H9 (cell line): ENCODE measurements at regions not wholly inside any gene's neighbourhood (a gene's known extent, or its start where the extent isn't known, plus 50 kb on each side); places are given as distances from the start of the nearest gene placed in this dataset.

Experiments
- DNase-seq: peaks from one replicate; pipeline ENCODE4 v3.0.0-alpha.2; 2017
- H2AFZ ChIP-seq: one replicate; pipeline ENCODE4 v1.6.1; 2013; ENCODE audit warnings: mild to moderate bottlenecking, low read length, control low read depth, moderate library complexity
- H2AK5ac ChIP-seq: 2 replicates; pipeline ENCODE4 v1.6.1; 2013; ENCODE audit warnings: low read length, control low read depth, mixed read lengths; ENCODE audit not compliant: insufficient read length
- H2BK120ac ChIP-seq: one replicate; pipeline ENCODE4 v1.6.1; 2013; ENCODE audit warnings: low read depth, mild to moderate bottlenecking, low read length, control low read depth, inconsistent platforms; ENCODE audit not compliant: poor library complexity, severe bottlenecking
- H2BK12ac ChIP-seq: 2 replicates; pipeline ENCODE4 v1.6.1; 2013; ENCODE audit warnings: low read length, control low read depth, mixed read lengths, low read depth; ENCODE audit not compliant: insufficient read length
- H2BK15ac ChIP-seq: 2 replicates; pipeline ENCODE4 v1.6.1; 2013; ENCODE audit warnings: low read depth, low read length, control low read depth
- H2BK20ac ChIP-seq: one replicate; pipeline ENCODE4 v1.6.1; 2013; ENCODE audit warnings: low read depth, mild to moderate bottlenecking, low read length, control low read depth, inconsistent platforms; ENCODE audit not compliant: poor library complexity, severe bottlenecking
- H2BK5ac ChIP-seq: 2 replicates; pipeline ENCODE4 v1.6.1; 2013; ENCODE audit warnings: low read length, control low read depth, mixed read lengths; ENCODE audit not compliant: insufficient read length
- H3K14ac ChIP-seq: 2 replicates; pipeline ENCODE4 v1.6.1; 2013; ENCODE audit warnings: low read length, control low read depth; ENCODE audit not compliant: insufficient read depth
- H3K18ac ChIP-seq: 2 replicates; pipeline ENCODE4 v1.6.1; 2013; ENCODE audit warnings: low read depth, mild to moderate bottlenecking, mixed read lengths, low read length, control low read depth; ENCODE audit not compliant: insufficient read length
- H3K23ac ChIP-seq: 2 replicates; pipeline ENCODE4 v1.6.1; 2013; ENCODE audit warnings: low read length, control low read depth, mixed read lengths, low read depth; ENCODE audit not compliant: insufficient read length
- H3K23me2 ChIP-seq: 2 replicates; pipeline ENCODE4 v1.6.1; 2013; ENCODE audit warnings: low read depth, mild to moderate bottlenecking, mixed read lengths, low read length, control low read depth; ENCODE audit not compliant: insufficient read length, poor library complexity, severe bottlenecking
- H3K27ac ChIP-seq: 2 replicates; pipeline ENCODE4 v1.5.1; 2013; ENCODE audit warnings: low read length, control low read depth, mixed read lengths, low read depth; ENCODE audit not compliant: insufficient read length
- H3K27me3 ChIP-seq: 2 replicates; pipeline ENCODE4 v1.6.1; 2013; ENCODE audit warnings: low read length, control low read depth, inconsistent platforms; ENCODE audit not compliant: insufficient read depth
- H3K4ac ChIP-seq: 2 replicates; pipeline ENCODE4 v1.6.1; 2013; ENCODE audit warnings: low read depth, mild to moderate bottlenecking, control low read depth, inconsistent platforms, low read length, moderate library complexity
- H3K4me1 ChIP-seq: 2 replicates; pipeline ENCODE4 v1.6.1; 2013; ENCODE audit warnings: low read length, control low read depth, inconsistent platforms; ENCODE audit not compliant: insufficient read depth
- H3K4me2 ChIP-seq: 2 replicates; pipeline ENCODE4 v1.6.1; 2013; ENCODE audit warnings: low read length, control low read depth, mixed read lengths; ENCODE audit not compliant: insufficient read length, insufficient read depth
- H3K56ac ChIP-seq: 2 replicates; pipeline ENCODE4 v1.6.1; 2013; ENCODE audit warnings: low read depth, mild to moderate bottlenecking, mixed read lengths, low read length, control low read depth; ENCODE audit not compliant: insufficient read length
- H3K79me1 ChIP-seq: 2 replicates; pipeline ENCODE4 v1.6.1; 2013; ENCODE audit warnings: low read depth, mild to moderate bottlenecking, moderate library complexity, low read length, control low read depth, inconsistent platforms; ENCODE audit not compliant: insufficient read depth, poor library complexity, severe bottlenecking
- H3K79me2 ChIP-seq: 2 replicates; pipeline ENCODE4 v1.6.1; 2013; ENCODE audit warnings: low read length, control low read depth, inconsistent platforms; ENCODE audit not compliant: insufficient read depth
- H3K9ac ChIP-seq: 2 replicates; pipeline ENCODE4 v1.6.1; 2013; ENCODE audit warnings: low read length, control low read depth, mixed read lengths; ENCODE audit not compliant: insufficient read length; ENCODE audit errors: extremely low read depth
- H3K9me3 ChIP-seq: one replicate; pipeline ENCODE4 v1.6.1; 2013; ENCODE audit warnings: low read depth, low read length, inconsistent platforms; ENCODE audit not compliant: control insufficient read depth
- H3T11ph ChIP-seq: one replicate; pipeline ENCODE4 v1.6.1; 2013; ENCODE audit warnings: mild to moderate bottlenecking, low read length, control low read depth, inconsistent platforms
- H4K20me1 ChIP-seq: one replicate; pipeline ENCODE4 v1.6.1; 2013; ENCODE audit not compliant: control insufficient read depth, insufficient read length, insufficient read depth
- H4K5ac ChIP-seq: 2 replicates; pipeline ENCODE4 v1.6.1; 2013; ENCODE audit warnings: low read depth, mild to moderate bottlenecking, mixed read lengths, low read length, control low read depth; ENCODE audit not compliant: insufficient read length
- H4K8ac ChIP-seq: replicated peaks from 2 replicates; pipeline ENCODE4 v1.6.1; 2013; ENCODE audit warnings: low read length, control low read depth, mixed read lengths, low read depth; ENCODE audit not compliant: insufficient read length
- H4K91ac ChIP-seq: 2 replicates; pipeline ENCODE4 v1.6.1; 2013; ENCODE audit warnings: low read depth, mild to moderate bottlenecking, moderate library complexity, mixed read lengths, low read length, control low read depth; ENCODE audit not compliant: insufficient read length
- H3K27ac Mint-ChIP-seq, 3 experiments: 2 replicates in 2 of 3; 3 replicates in 1 of 3; pipeline ENCODE4 v1.8.0; 2020 to 2021; ENCODE audit warnings: mixed read lengths in 3 of 3, mild to moderate bottlenecking in 1 of 3, moderate library complexity in 1 of 3
- H3K27me3 Mint-ChIP-seq: 2 replicates; pipeline ENCODE4 v1.8.0; 2021; ENCODE audit warnings: low read depth, mild to moderate bottlenecking, moderate library complexity, mixed read lengths
- H3K36me3 Mint-ChIP-seq, 3 experiments: 2 replicates in 2 of 3; 3 replicates in 1 of 3; pipeline ENCODE4 v1.8.0; 2020 to 2021; ENCODE audit warnings: low read depth in 3 of 3, mixed read lengths in 3 of 3; ENCODE audit not compliant: insufficient read depth in 1 of 3
- H3K4me1 Mint-ChIP-seq, 2 experiments: 2 replicates each; pipeline ENCODE4 v1.8.0; 2020; ENCODE audit warnings: mixed read lengths in 2 of 2
- H3K4me3 Mint-ChIP-seq, 2 experiments: 2 replicates in 1 of 2; 3 replicates in 1 of 2; pipeline ENCODE4 v1.8.0; 2020 to 2021; ENCODE audit warnings: mild to moderate bottlenecking in 2 of 2, mixed read lengths in 2 of 2, moderate library complexity in 1 of 2
- H3K9me3 Mint-ChIP-seq, 2 experiments: 2 replicates in 1 of 2; 3 replicates in 1 of 2; pipeline ENCODE4 v1.8.0; 2020; ENCODE audit warnings: mild to moderate bottlenecking in 2 of 2, mixed read lengths in 2 of 2, moderate library complexity in 1 of 2
- WGBS: extraction: QIAGEN DNeasy Blood & Tissue Kit; methylation state at CpG from one replicate; pipeline ENCODE4 v1.1.7; 2013; ENCODE audit warnings: missing lambda C conversion rate, low lambda C conversion rate, mixed read lengths; ENCODE audit not compliant: insufficient read length; ENCODE audit errors: extremely low coverage; 5-methylcytosine and 5-hydroxymethylcytosine counted together
- TF ChIP-seq, protein P1 (sequence below): fragments of 200-600 bp; sonication (generic); conservative IDR thresholded peaks from 3 replicates; pipeline ENCODE4 v1.8.0; 2021; ENCODE audit warnings: antibody characterized with exemption, mild to moderate bottlenecking

GRCh38 chr4:96240041-96240440 lies 400.1 kb downstream of the PDHA2 start:
- Mint-ChIP-seq H3K27me3 (no peaks in the 10 kb centered on the region), H3K4me1 (peaks cover 2 to 4% of the 10 kb centered on the region in 2 experiments; a peak in 3 of 4 replicates), H3K27ac (no peak overlapping the region), H3K9me3 (peaks cover 20 to 25% of the 10 kb centered on the region in 2 experiments), H3K36me3 (peaks cover 8 to 23% (median 22%) of the 10 kb centered on the region in 3 experiments), H3K4me3 (no peak overlapping the region)
- H3K23ac ChIP-seq = no peak overlapping the region
- no peak overlapping the region for H3T11ph ChIP-seq
- no peaks in the 10 kb centered on the region for H3K27me3 ChIP-seq
- no peak overlapping the region for H2BK15ac ChIP-seq
- no peak overlapping the region for H2BK120ac ChIP-seq
- no peak overlapping the region for H2BK12ac ChIP-seq
- H3K79me1 ChIP-seq = no peaks in the 10 kb centered on the region
- no peak overlapping the region for H4K8ac ChIP-seq
- H3K4me2 ChIP-seq = no peak overlapping the region
- TF ChIP-seq, protein P1, sequence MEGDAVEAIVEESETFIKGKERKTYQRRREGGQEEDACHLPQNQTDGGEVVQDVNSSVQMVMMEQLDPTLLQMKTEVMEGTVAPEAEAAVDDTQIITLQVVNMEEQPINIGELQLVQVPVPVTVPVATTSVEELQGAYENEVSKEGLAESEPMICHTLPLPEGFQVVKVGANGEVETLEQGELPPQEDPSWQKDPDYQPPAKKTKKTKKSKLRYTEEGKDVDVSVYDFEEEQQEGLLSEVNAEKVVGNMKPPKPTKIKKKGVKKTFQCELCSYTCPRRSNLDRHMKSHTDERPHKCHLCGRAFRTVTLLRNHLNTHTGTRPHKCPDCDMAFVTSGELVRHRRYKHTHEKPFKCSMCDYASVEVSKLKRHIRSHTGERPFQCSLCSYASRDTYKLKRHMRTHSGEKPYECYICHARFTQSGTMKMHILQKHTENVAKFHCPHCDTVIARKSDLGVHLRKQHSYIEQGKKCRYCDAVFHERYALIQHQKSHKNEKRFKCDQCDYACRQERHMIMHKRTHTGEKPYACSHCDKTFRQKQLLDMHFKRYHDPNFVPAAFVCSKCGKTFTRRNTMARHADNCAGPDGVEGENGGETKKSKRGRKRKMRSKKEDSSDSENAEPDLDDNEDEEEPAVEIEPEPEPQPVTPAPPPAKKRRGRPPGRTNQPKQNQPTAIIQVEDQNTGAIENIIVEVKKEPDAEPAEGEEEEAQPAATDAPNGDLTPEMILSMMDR = no peak
- H3K9me3 ChIP-seq = peaks cover 18% of the 10 kb centered on the region
- H2BK20ac ChIP-seq = no peak overlapping the region
- H3K4me1 ChIP-seq = no peaks in the 10 kb centered on the region
- H3K27ac ChIP-seq = no peak overlapping the region
- H4K20me1 ChIP-seq = no peaks in the 10 kb centered on the region
- no peak overlapping the region for H4K91ac ChIP-seq
- no peaks in the 10 kb centered on the region for H3K79me2 ChIP-seq
- no peak overlapping the region for H3K18ac ChIP-seq
- H3K23me2 ChIP-seq = no peaks in the 10 kb centered on the region
- H3K4ac ChIP-seq = no peak overlapping the region
- H3K14ac ChIP-seq = no peak overlapping the region
- no peak overlapping the region for H2AK5ac ChIP-seq
- DNase-seq = no peak
- no CpG with 5 or more reads among the region's 4 CpGs for WGBS
- no peak overlapping the region for H3K56ac ChIP-seq
- H2BK5ac ChIP-seq = no peak overlapping the region
- H4K5ac ChIP-seq = no peak overlapping the region
- no peak overlapping the region for H3K9ac ChIP-seq
- no peak overlapping the region for H2AFZ ChIP-seq
